H9 (cell line): ENCODE measurements at regions not wholly inside any gene's neighbourhood (a gene's known extent, or its start where the extent isn't known, plus 50 kb on each side); places are given as distances from the start of the nearest gene placed in this dataset.

Experiments used
- DNase-seq: peaks from one replicate; pipeline ENCODE4 v3.0.0-alpha.2; 2017
- H2AFZ ChIP-seq: one replicate; pipeline ENCODE4 v1.6.1; 2013; ENCODE audit warnings: mild to moderate bottlenecking, low read length, control low read depth, moderate library complexity
- H2AK5ac ChIP-seq: 2 replicates; pipeline ENCODE4 v1.6.1; 2013; ENCODE audit warnings: low read length, control low read depth, mixed read lengths; ENCODE audit not compliant: insufficient read length
- H2BK120ac ChIP-seq: one replicate; pipeline ENCODE4 v1.6.1; 2013; ENCODE audit warnings: low read depth, mild to moderate bottlenecking, low read length, control low read depth, inconsistent platforms; ENCODE audit not compliant: poor library complexity, severe bottlenecking
- H2BK12ac ChIP-seq: 2 replicates; pipeline ENCODE4 v1.6.1; 2013; ENCODE audit warnings: low read length, control low read depth, mixed read lengths, low read depth; ENCODE audit not compliant: insufficient read length
- H2BK15ac ChIP-seq: 2 replicates; pipeline ENCODE4 v1.6.1; 2013; ENCODE audit warnings: low read depth, low read length, control low read depth
- H2BK20ac ChIP-seq: one replicate; pipeline ENCODE4 v1.6.1; 2013; ENCODE audit warnings: low read depth, mild to moderate bottlenecking, low read length, control low read depth, inconsistent platforms; ENCODE audit not compliant: poor library complexity, severe bottlenecking
- H2BK5ac ChIP-seq: 2 replicates; pipeline ENCODE4 v1.6.1; 2013; ENCODE audit warnings: low read length, control low read depth, mixed read lengths; ENCODE audit not compliant: insufficient read length
- H3K14ac ChIP-seq: 2 replicates; pipeline ENCODE4 v1.6.1; 2013; ENCODE audit warnings: low read length, control low read depth; ENCODE audit not compliant: insufficient read depth
- H3K18ac ChIP-seq: 2 replicates; pipeline ENCODE4 v1.6.1; 2013; ENCODE audit warnings: low read depth, mild to moderate bottlenecking, mixed read lengths, low read length, control low read depth; ENCODE audit not compliant: insufficient read length
- H3K23ac ChIP-seq: 2 replicates; pipeline ENCODE4 v1.6.1; 2013; ENCODE audit warnings: low read length, control low read depth, mixed read lengths, low read depth; ENCODE audit not compliant: insufficient read length
- H3K23me2 ChIP-seq: 2 replicates; pipeline ENCODE4 v1.6.1; 2013; ENCODE audit warnings: low read depth, mild to moderate bottlenecking, mixed read lengths, low read length, control low read depth; ENCODE audit not compliant: insufficient read length, poor library complexity, severe bottlenecking
- H3K27ac ChIP-seq: 2 replicates; pipeline ENCODE4 v1.5.1; 2013; ENCODE audit warnings: low read length, control low read depth, mixed read lengths, low read depth; ENCODE audit not compliant: insufficient read length
- H3K27me3 ChIP-seq: 2 replicates; pipeline ENCODE4 v1.6.1; 2013; ENCODE audit warnings: low read length, control low read depth, inconsistent platforms; ENCODE audit not compliant: insufficient read depth
- H3K4ac ChIP-seq: 2 replicates; pipeline ENCODE4 v1.6.1; 2013; ENCODE audit warnings: low read depth, mild to moderate bottlenecking, control low read depth, inconsistent platforms, low read length, moderate library complexity
- H3K4me1 ChIP-seq: 2 replicates; pipeline ENCODE4 v1.6.1; 2013; ENCODE audit warnings: low read length, control low read depth, inconsistent platforms; ENCODE audit not compliant: insufficient read depth
- H3K4me2 ChIP-seq: 2 replicates; pipeline ENCODE4 v1.6.1; 2013; ENCODE audit warnings: low read length, control low read depth, mixed read lengths; ENCODE audit not compliant: insufficient read length, insufficient read depth
- H3K56ac ChIP-seq: 2 replicates; pipeline ENCODE4 v1.6.1; 2013; ENCODE audit warnings: low read depth, mild to moderate bottlenecking, mixed read lengths, low read length, control low read depth; ENCODE audit not compliant: insufficient read length
- H3K79me1 ChIP-seq: 2 replicates; pipeline ENCODE4 v1.6.1; 2013; ENCODE audit warnings: low read depth, mild to moderate bottlenecking, moderate library complexity, low read length, control low read depth, inconsistent platforms; ENCODE audit not compliant: insufficient read depth, poor library complexity, severe bottlenecking
- H3K79me2 ChIP-seq: 2 replicates; pipeline ENCODE4 v1.6.1; 2013; ENCODE audit warnings: low read length, control low read depth, inconsistent platforms; ENCODE audit not compliant: insufficient read depth
- H3K9ac ChIP-seq: 2 replicates; pipeline ENCODE4 v1.6.1; 2013; ENCODE audit warnings: low read length, control low read depth, mixed read lengths; ENCODE audit not compliant: insufficient read length; ENCODE audit errors: extremely low read depth
- H3K9me3 ChIP-seq: one replicate; pipeline ENCODE4 v1.6.1; 2013; ENCODE audit warnings: low read depth, low read length, inconsistent platforms; ENCODE audit not compliant: control insufficient read depth
- H3T11ph ChIP-seq: one replicate; pipeline ENCODE4 v1.6.1; 2013; ENCODE audit warnings: mild to moderate bottlenecking, low read length, control low read depth, inconsistent platforms
- H4K20me1 ChIP-seq: one replicate; pipeline ENCODE4 v1.6.1; 2013; ENCODE audit not compliant: control insufficient read depth, insufficient read length, insufficient read depth
- H4K5ac ChIP-seq: 2 replicates; pipeline ENCODE4 v1.6.1; 2013; ENCODE audit warnings: low read depth, mild to moderate bottlenecking, mixed read lengths, low read length, control low read depth; ENCODE audit not compliant: insufficient read length
- H4K8ac ChIP-seq: replicated peaks from 2 replicates; pipeline ENCODE4 v1.6.1; 2013; ENCODE audit warnings: low read length, control low read depth, mixed read lengths, low read depth; ENCODE audit not compliant: insufficient read length
- H4K91ac ChIP-seq: 2 replicates; pipeline ENCODE4 v1.6.1; 2013; ENCODE audit warnings: low read depth, mild to moderate bottlenecking, moderate library complexity, mixed read lengths, low read length, control low read depth; ENCODE audit not compliant: insufficient read length
- H3K27ac Mint-ChIP-seq, 3 experiments: 2 replicates in 2 of 3; 3 replicates in 1 of 3; pipeline ENCODE4 v1.8.0; 2020 to 2021; ENCODE audit warnings: mixed read lengths in 3 of 3, mild to moderate bottlenecking in 1 of 3, moderate library complexity in 1 of 3
- H3K27me3 Mint-ChIP-seq: 2 replicates; pipeline ENCODE4 v1.8.0; 2021; ENCODE audit warnings: low read depth, mild to moderate bottlenecking, moderate library complexity, mixed read lengths
- H3K36me3 Mint-ChIP-seq, 3 experiments: 2 replicates in 2 of 3; 3 replicates in 1 of 3; pipeline ENCODE4 v1.8.0; 2020 to 2021; ENCODE audit warnings: low read depth in 3 of 3, mixed read lengths in 3 of 3; ENCODE audit not compliant: insufficient read depth in 1 of 3
- H3K4me1 Mint-ChIP-seq, 2 experiments: 2 replicates each; pipeline ENCODE4 v1.8.0; 2020; ENCODE audit warnings: mixed read lengths in 2 of 2
- H3K4me3 Mint-ChIP-seq, 2 experiments: 2 replicates in 1 of 2; 3 replicates in 1 of 2; pipeline ENCODE4 v1.8.0; 2020 to 2021; ENCODE audit warnings: mild to moderate bottlenecking in 2 of 2, mixed read lengths in 2 of 2, moderate library complexity in 1 of 2
- H3K9me3 Mint-ChIP-seq, 2 experiments: 2 replicates in 1 of 2; 3 replicates in 1 of 2; pipeline ENCODE4 v1.8.0; 2020; ENCODE audit warnings: mild to moderate bottlenecking in 2 of 2, mixed read lengths in 2 of 2, moderate library complexity in 1 of 2
- CTCF ChIP-seq: fragments of 200-600 bp; sonication (generic); conservative IDR thresholded peaks from 3 replicates; pipeline ENCODE4 v1.8.0; 2021; ENCODE audit warnings: antibody characterized with exemption, mild to moderate bottlenecking
- WGBS: extraction: QIAGEN DNeasy Blood & Tissue Kit; methylation state at CpG from one replicate; pipeline ENCODE4 v1.1.7; 2013; ENCODE audit warnings: missing lambda C conversion rate, low lambda C conversion rate, mixed read lengths; ENCODE audit not compliant: insufficient read length; ENCODE audit errors: extremely low coverage; 5-methylcytosine and 5-hydroxymethylcytosine counted together

GRCh38 chr16:19938536-19938935 is 53.9 kb upstream of the GPRC5B start:
- Histone ChIP-seq H3K23ac (no peak overlapping the region), H4K8ac (no peak overlapping the region), H3K23me2 (no peaks in the 10 kb centered on the region), H4K5ac (no peak overlapping the region), H2BK120ac (no peak overlapping the region), H3K4me2 (no peak overlapping the region), H2BK12ac (no peak overlapping the region), H3K18ac (no peak overlapping the region), H3K4me1 (no peaks in the 10 kb centered on the region), H3K79me1 (no peaks in the 10 kb centered on the region), H3K4ac (no peak overlapping the region), H2AFZ (no peak overlapping the region), H2BK15ac (no peak overlapping the region), H3K56ac (no peak overlapping the region), H3K14ac (no peak overlapping the region), H2BK20ac (no peak overlapping the region), H3K9me3 (no peaks in the 10 kb centered on the region), H3K27me3 (no peaks in the 10 kb centered on the region), H3K79me2 (no peaks in the 10 kb centered on the region), H3T11ph (no peak overlapping the region), H4K20me1 (no peaks in the 10 kb centered on the region), H3K9ac (no peak overlapping the region), H2AK5ac (no peak overlapping the region), H2BK5ac (no peak overlapping the region), H4K91ac (no peak overlapping the region), H3K27ac (no peak overlapping the region)
- H3K4me3 Mint-ChIP-seq: no peak overlapping the region
- no peak for TF ChIP-seq CTCF
- no CpG with 5 or more reads among the region's 3 CpGs for WGBS
- no peaks in the 10 kb centered on the region for H3K27me3 Mint-ChIP-seq
- no peak overlapping the region for H3K27ac Mint-ChIP-seq
- peaks cover 0 to 4% of the 10 kb centered on the region in 2 experiments; a peak in 1 of 4 replicates for H3K4me1 Mint-ChIP-seq
- no peaks in the 10 kb centered on the region for H3K9me3 Mint-ChIP-seq
- H3K36me3 Mint-ChIP-seq: no peaks in the 10 kb centered on the region
- DNase-seq: no peak
